Keratinocyte (primary cell): ENCODE measurements at regions not wholly inside any gene's neighbourhood (a gene's known extent, or its start where the extent isn't known, plus 50 kb on each side); places are given as distances from the start of the nearest gene placed in this dataset.

ENCODE experiments used
- DNase-seq: peaks from one replicate; pipeline ENCODE4 v3.0.0-alpha.2; 2011; ENCODE audit warnings: low read depth, missing footprints, low spot score
- FAIRE-seq: peaks from 2 replicates; lab custom pipeline; 2011; peaks lifted over from hg19 to GRCh38; lab: Jason Lieb, UNC
- H2AFZ ChIP-seq: 2 replicates; pipeline ENCODE4 v1.6.0; 2012; ENCODE audit warnings: low read length, control low read depth, inconsistent platforms; ENCODE audit not compliant: control insufficient read depth
- H3K27ac ChIP-seq: 2 replicates; pipeline ENCODE4 v1.5.1; 2011; ENCODE audit warnings: low read length; ENCODE audit not compliant: control insufficient read depth, insufficient read depth
- H3K27me3 ChIP-seq: 3 replicates; pipeline ENCODE4 v1.6.0; 2011; ENCODE audit warnings: low read length; ENCODE audit not compliant: control insufficient read depth, insufficient read depth; ENCODE audit errors: extremely low read depth
- H3K36me3 ChIP-seq, 2 experiments: 2 replicates in 1 of 2; 3 replicates in 1 of 2; pipeline ENCODE4 v1.5.1; 2011; ENCODE audit warnings: low read length in 2 of 2, mild to moderate bottlenecking in 1 of 2; ENCODE audit not compliant: control insufficient read depth in 2 of 2, insufficient read depth in 2 of 2; ENCODE audit errors: extremely low read depth in 1 of 2
- H3K4me1 ChIP-seq: 3 replicates; pipeline ENCODE4 v1.5.1; 2011; ENCODE audit warnings: low read length; ENCODE audit not compliant: control insufficient read depth, insufficient read depth; ENCODE audit errors: extremely low read depth
- H3K4me2 ChIP-seq: 3 replicates; pipeline ENCODE4 v1.6.0; 2011; ENCODE audit warnings: low read depth, low read length; ENCODE audit not compliant: control insufficient read depth, insufficient read depth; ENCODE audit errors: extremely low read depth
- H3K4me3 ChIP-seq, 3 experiments: fragments of 200-600 bp in 1 of 3; sonication (generic) in 1 of 3; 2 replicates in 2 of 3; 3 replicates in 1 of 3; pipeline ENCODE4 v1.5.1; 2011 to 2016; ENCODE audit warnings: low read length in 3 of 3, mild to moderate bottlenecking in 3 of 3, control low read depth in 2 of 3, inconsistent platforms in 1 of 3, low read depth in 1 of 3, mixed read lengths in 1 of 3, mixed run types in 1 of 3, moderate library complexity in 1 of 3; ENCODE audit not compliant: control insufficient read depth in 2 of 3, insufficient read depth in 2 of 3; ENCODE audit errors: extremely low read depth in 1 of 3
- H3K79me2 ChIP-seq: 2 replicates; pipeline ENCODE4 v1.6.0; 2012; ENCODE audit warnings: low read length; ENCODE audit not compliant: control insufficient read depth, insufficient read depth
- H3K9ac ChIP-seq: 3 replicates; pipeline ENCODE4 v1.6.0; 2011; ENCODE audit warnings: low read length; ENCODE audit not compliant: control insufficient read depth, insufficient read depth; ENCODE audit errors: extremely low read depth
- H3K9me1 ChIP-seq: 3 replicates; pipeline ENCODE4 v1.6.0; 2011; ENCODE audit warnings: low read length; ENCODE audit not compliant: control insufficient read depth, insufficient read depth; ENCODE audit errors: extremely low read depth
- H3K9me3 ChIP-seq: 2 replicates; pipeline ENCODE4 v1.5.1; 2012; ENCODE audit warnings: low read depth, low read length; ENCODE audit not compliant: control insufficient read depth
- H4K20me1 ChIP-seq: 3 replicates; pipeline ENCODE4 v1.6.0; 2011; ENCODE audit warnings: low read length; ENCODE audit not compliant: control insufficient read depth, insufficient read depth; ENCODE audit errors: extremely low read depth
- CTCF ChIP-seq, 3 experiments: IDR thresholded peaks in 1 of 3; conservative IDR thresholded peaks in 1 of 3; optimal IDR thresholded peaks in 1 of 3; 2 replicates in 2 of 3; 3 replicates in 1 of 3; pipeline versions ENCODE3 to v1.5.1; 2011; ENCODE audit warnings: low read length in 3 of 3, mild to moderate bottlenecking in 3 of 3, moderate library complexity in 2 of 3, control low read depth in 1 of 3, inconsistent platforms in 1 of 3; ENCODE audit not compliant: insufficient read depth in 2 of 3; ENCODE audit errors: extremely low read depth in 1 of 3
- EZH2 ChIP-seq: IDR thresholded peaks from one replicate; pipeline ENCODE4 v1.6.1; 2012; ENCODE audit warnings: inconsistent platforms, mild to moderate bottlenecking, low read length, moderate library complexity
- dilution Hi-C: fragments of 300-500 bp; cut with MboI; formaldehyde crosslinking; loops from one replicate; pipeline ENCODE4 v1.7.0; 2020; ENCODE audit warnings: low sequenced_read_pairs; ENCODE audit not compliant: extremely low pct_ligation_motif_present

GRCh38 chr6:118736440-118736839, 85.0 kb upstream of the CEP85L start:
- FAIRE-seq (no peak), DNase-seq (no peak)
- no peak overlapping the region for H3K27ac ChIP-seq
- H3K4me2 ChIP-seq, result no peak overlapping the region
- TF ChIP-seq EZH2, result no peak
- no peak for TF ChIP-seq CTCF (optimal IDR thresholded peaks at IDR 0.05 in 1 of 3, IDR thresholded peaks at IDR 0.05 in 1 of 3, conservative IDR thresholded peaks at IDR 0.05 in 1 of 3; ENCODE audit: extremely low read depth in 1 of 3, insufficient read depth in 2 of 3, low read length in 3 of 3)
- H2AFZ ChIP-seq, result no peak overlapping the region
- H3K9me3 ChIP-seq, result no peaks in the 10 kb centered on the region
- H4K20me1 ChIP-seq, result no peaks in the 10 kb centered on the region
- H3K79me2 ChIP-seq, result no peaks in the 10 kb centered on the region
- H3K36me3 ChIP-seq, result no peaks in the 10 kb centered on the region
- dilution Hi-C loops, result no loop called here
- H3K4me1 ChIP-seq, result no peaks in the 10 kb centered on the region
- H3K9ac ChIP-seq, result no peak overlapping the region
- no peaks in the 10 kb centered on the region for H3K27me3 ChIP-seq
- no peaks in the 10 kb centered on the region for H3K9me1 ChIP-seq
- H3K4me3 ChIP-seq, result no peak overlapping the region

- Histone ChIP-seq H3K36me3 (no peaks in the 10 kb centered on the region), H3K27ac (no peak overlapping the region), H2AFZ (no peak overlapping the region), H4K20me1 (no peaks in the 10 kb centered on the region), H3K9me1 (no peaks in the 10 kb centered on the region), H3K9ac (no peak overlapping the region), H3K79me2 (no peaks in the 10 kb centered on the region), H3K4me2 (no peak overlapping the region), H3K9me3 (no peaks in the 10 kb centered on the region), H3K27me3 (no peaks in the 10 kb centered on the region), H3K4me3 (no peak overlapping the region), H3K4me1 (no peaks in the 10 kb centered on the region)
- DNase-seq (no peak), FAIRE-seq (no peak)
- TF ChIP-seq CTCF (optimal IDR thresholded peaks at IDR 0.05 in 1 of 3, IDR thresholded peaks at IDR 0.05 in 1 of 3, conservative IDR thresholded peaks at IDR 0.05 in 1 of 3; ENCODE audit: extremely low read depth in 1 of 3, insufficient read depth in 2 of 3, low read length in 3 of 3), result peak in 2 of 3 experiments; percentile 14 to 37
- no peak for TF ChIP-seq EZH2
- dilution Hi-C loops, result no loop called here
Measured at GRCh38 chr6:118735320-118735719, 83.9 kb upstream of the CEP85L start.
